Left kidney (tissue), 1 donor: ENCODE measurements at regions not wholly inside any gene's neighbourhood (a gene's known extent, or its start where the extent isn't known, plus 50 kb on each side); places are given as distances from the start of the nearest gene placed in this dataset.

Experiments used
- DNase-seq: peaks from one replicate; pipeline ENCODE4 v3.0.0-alpha.2; 2013

- no peak for DNase-seq
Observed at GRCh38 chr10:131736321-131736980, 164.4 kb upstream of the PPP2R2D start.

- no peak for DNase-seq
Observed at GRCh38 chr10:131737543-131738395, 163.0 kb upstream of the PPP2R2D start.

GRCh38 chr10:131738396-131738735 is 162.4 kb upstream of the PPP2R2D start:
- DNase-seq: no peak

GRCh38 chr10:131739206-131739605 is 161.6 kb upstream of the PPP2R2D start:
- DNase-seq: no peak

GRCh38 chr10:131742500-131742951 is 158.3 kb upstream of the PPP2R2D start:
- DNase-seq: no peak

GRCh38 chr10:131743190-131744151 is 157.3 kb upstream of the PPP2R2D start:
- DNase-seq: no peak

GRCh38 chr10:131744346-131744745 is 156.5 kb upstream of the PPP2R2D start:
- DNase-seq: no peak

- DNase-seq: no peak
Observed at GRCh38 chr10:131745591-131745990, 155.2 kb upstream of the PPP2R2D start.

GRCh38 chr10:131746241-131746711 is 154.5 kb upstream of the PPP2R2D start:
- no peak for DNase-seq

- no peak for DNase-seq
Observed at GRCh38 chr10:131746785-131747184, 154.0 kb upstream of the PPP2R2D start.

- no peak for DNase-seq
Observed at GRCh38 chr10:131747251-131747650, 153.6 kb upstream of the PPP2R2D start.

GRCh38 chr10:131747791-131748190 is 153.0 kb upstream of the PPP2R2D start:
- DNase-seq: no peak

- DNase-seq: no peak
Observed at GRCh38 chr10:131748191-131748590, 152.6 kb upstream of the PPP2R2D start.

GRCh38 chr10:131748831-131749766 is 151.7 kb upstream of the PPP2R2D start:
- no peak for DNase-seq

- no peak for DNase-seq
Observed at GRCh38 chr10:131749767-131750142, 151.1 kb upstream of the PPP2R2D start.

- no peak for DNase-seq
Observed at GRCh38 chr10:131750171-131750895, 150.5 kb upstream of the PPP2R2D start.

- DNase-seq: no peak
Observed at GRCh38 chr10:131750973-131751826, 149.6 kb upstream of the PPP2R2D start.

GRCh38 chr10:131751827-131752775 is 148.7 kb upstream of the PPP2R2D start:
- no peak for DNase-seq
